ENCODE measurements at regions not wholly inside any gene's neighbourhood (a gene's known extent, or its start where the extent isn't known, plus 50 kb on each side); places are given as distances from the start of the nearest gene placed in this dataset.

GRCh38 chr11:88035271-88035670 lies 140.0 kb downstream of the RAB38 start:
- TF ChIP-seq, protein P1, sequence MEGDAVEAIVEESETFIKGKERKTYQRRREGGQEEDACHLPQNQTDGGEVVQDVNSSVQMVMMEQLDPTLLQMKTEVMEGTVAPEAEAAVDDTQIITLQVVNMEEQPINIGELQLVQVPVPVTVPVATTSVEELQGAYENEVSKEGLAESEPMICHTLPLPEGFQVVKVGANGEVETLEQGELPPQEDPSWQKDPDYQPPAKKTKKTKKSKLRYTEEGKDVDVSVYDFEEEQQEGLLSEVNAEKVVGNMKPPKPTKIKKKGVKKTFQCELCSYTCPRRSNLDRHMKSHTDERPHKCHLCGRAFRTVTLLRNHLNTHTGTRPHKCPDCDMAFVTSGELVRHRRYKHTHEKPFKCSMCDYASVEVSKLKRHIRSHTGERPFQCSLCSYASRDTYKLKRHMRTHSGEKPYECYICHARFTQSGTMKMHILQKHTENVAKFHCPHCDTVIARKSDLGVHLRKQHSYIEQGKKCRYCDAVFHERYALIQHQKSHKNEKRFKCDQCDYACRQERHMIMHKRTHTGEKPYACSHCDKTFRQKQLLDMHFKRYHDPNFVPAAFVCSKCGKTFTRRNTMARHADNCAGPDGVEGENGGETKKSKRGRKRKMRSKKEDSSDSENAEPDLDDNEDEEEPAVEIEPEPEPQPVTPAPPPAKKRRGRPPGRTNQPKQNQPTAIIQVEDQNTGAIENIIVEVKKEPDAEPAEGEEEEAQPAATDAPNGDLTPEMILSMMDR (conservative IDR thresholded peaks at IDR 0.05 in 1 of 2, IDR thresholded peaks at IDR 0.05 in 1 of 2; ENCODE audit: extremely low read depth in 1 of 2, insufficient read depth in 1 of 2, low read depth in 1 of 2, low read length in 2 of 2): no peak
- no peak for TF ChIP-seq EZH2 (IDR thresholded peaks at IDR 0.05; ENCODE audit: borderline replicate concordance, low read length)

Measured in mammary epithelial cell (primary cell).